ENCODE measurements at regions not wholly inside any gene's neighbourhood (a gene's known extent, or its start where the extent isn't known, plus 50 kb on each side); places are given as distances from the start of the nearest gene placed in this dataset.

- no peaks in the 10 kb centered on the region for H3K36me3 ChIP-seq (ENCODE audit: insufficient read depth)
- no peak overlapping the region for H3K4me2 ChIP-seq
- no peak overlapping the region for H3K27ac ChIP-seq
- H4K20me1 ChIP-seq (ENCODE audit: insufficient read depth) = no peaks in the 10 kb centered on the region
- no peaks in the 10 kb centered on the region for H3K79me2 ChIP-seq (ENCODE audit: insufficient read depth, low read depth)
- H3K4me3 ChIP-seq (IDR thresholded peaks at IDR 0.05; ENCODE audit: insufficient read depth, low read depth, low read length) = no peak overlapping the region
- H3K4me1 ChIP-seq (ENCODE audit: low read depth, poor library complexity, severe bottlenecking) = no peaks in the 10 kb centered on the region
- no peaks in the 10 kb centered on the region for H3K27me3 ChIP-seq (ENCODE audit: insufficient read depth, low read depth)
- TF ChIP-seq CTCF (conservative IDR thresholded peaks at IDR 0.05; ENCODE audit: low read depth, low read length) = no peak
- H3K9ac ChIP-seq = no peak overlapping the region
- no peak overlapping the region for H2AFZ ChIP-seq (ENCODE audit: low read depth)
These were observed 80.0 kb downstream of the SLC25A47 start for GRCh38 chr14:100403105-100403504.

GRCh38 chr14:100403802-100404365 is 80.7 kb downstream of the SLC25A47 start:
- H3K9ac ChIP-seq = no peak overlapping the region
- H3K4me1 ChIP-seq (ENCODE audit: low read depth, poor library complexity, severe bottlenecking) = no peaks in the 10 kb centered on the region
- no peaks in the 10 kb centered on the region for H3K79me2 ChIP-seq (ENCODE audit: insufficient read depth, low read depth)
- no peaks in the 10 kb centered on the region for H4K20me1 ChIP-seq (ENCODE audit: insufficient read depth)
- no peaks in the 10 kb centered on the region for H3K27me3 ChIP-seq (ENCODE audit: insufficient read depth, low read depth)
- H3K4me3 ChIP-seq (IDR thresholded peaks at IDR 0.05; ENCODE audit: insufficient read depth, low read depth, low read length) = no peak overlapping the region
- H3K36me3 ChIP-seq (ENCODE audit: insufficient read depth) = no peaks in the 10 kb centered on the region
- H3K4me2 ChIP-seq = no peak overlapping the region
- no peak overlapping the region for H3K27ac ChIP-seq
- no peak for TF ChIP-seq CTCF (conservative IDR thresholded peaks at IDR 0.05; ENCODE audit: low read depth, low read length)
- H2AFZ ChIP-seq (ENCODE audit: low read depth) = no peak overlapping the region

- Histone ChIP-seq H3K27me3 (ENCODE audit: insufficient read depth, low read depth) (no peaks in the 10 kb centered on the region), H3K79me2 (ENCODE audit: insufficient read depth, low read depth) (no peaks in the 10 kb centered on the region), H3K9ac (no peak overlapping the region), H4K20me1 (ENCODE audit: insufficient read depth) (no peaks in the 10 kb centered on the region), H3K27ac (no peak overlapping the region), H3K4me2 (no peak overlapping the region), H3K4me3 (IDR thresholded peaks at IDR 0.05; ENCODE audit: insufficient read depth, low read depth, low read length) (no peak overlapping the region), H2AFZ (ENCODE audit: low read depth) (no peak overlapping the region), H3K4me1 (ENCODE audit: low read depth, poor library complexity, severe bottlenecking) (no peaks in the 10 kb centered on the region), H3K36me3 (ENCODE audit: insufficient read depth) (no peaks in the 10 kb centered on the region)
- TF ChIP-seq CTCF (conservative IDR thresholded peaks at IDR 0.05; ENCODE audit: low read depth, low read length) = no peak
These were observed 81.3 kb downstream of the SLC25A47 start for GRCh38 chr14:100404419-100404818.

- Histone ChIP-seq H3K27ac (no peak overlapping the region), H3K79me2 (ENCODE audit: insufficient read depth, low read depth) (no peaks in the 10 kb centered on the region), H2AFZ (ENCODE audit: low read depth) (no peak overlapping the region)
These were observed 82.8 kb downstream of the SLC25A47 start for GRCh38 chr14:100405760-100406455.

More at GRCh38 chr14:100405760-100406455, 82.8 kb downstream of the SLC25A47 start:
- no peak for TF ChIP-seq CTCF (conservative IDR thresholded peaks at IDR 0.05; ENCODE audit: low read depth, low read length)
- Histone ChIP-seq H3K4me2 (no peak overlapping the region), H3K4me1 (ENCODE audit: low read depth, poor library complexity, severe bottlenecking) (no peaks in the 10 kb centered on the region), H3K9ac (no peak overlapping the region), H3K4me3 (IDR thresholded peaks at IDR 0.05; ENCODE audit: insufficient read depth, low read depth, low read length) (no peak overlapping the region), H4K20me1 (ENCODE audit: insufficient read depth) (no peaks in the 10 kb centered on the region), H3K27me3 (ENCODE audit: insufficient read depth, low read depth) (no peaks in the 10 kb centered on the region), H3K36me3 (ENCODE audit: insufficient read depth) (no peaks in the 10 kb centered on the region)

Data from KMS-11 (cell line).